H9 (cell line): ENCODE measurements at regions not wholly inside any gene's neighbourhood (a gene's known extent, or its start where the extent isn't known, plus 50 kb on each side); places are given as distances from the start of the nearest gene placed in this dataset.

Experiments used
- DNase-seq: peaks from one replicate; pipeline ENCODE4 v3.0.0-alpha.2; 2017
- H2AFZ ChIP-seq: one replicate; pipeline ENCODE4 v1.6.1; 2013; ENCODE audit warnings: mild to moderate bottlenecking, low read length, control low read depth, moderate library complexity
- H2AK5ac ChIP-seq: 2 replicates; pipeline ENCODE4 v1.6.1; 2013; ENCODE audit warnings: low read length, control low read depth, mixed read lengths; ENCODE audit not compliant: insufficient read length
- H2BK120ac ChIP-seq: one replicate; pipeline ENCODE4 v1.6.1; 2013; ENCODE audit warnings: low read depth, mild to moderate bottlenecking, low read length, control low read depth, inconsistent platforms; ENCODE audit not compliant: poor library complexity, severe bottlenecking
- H2BK12ac ChIP-seq: 2 replicates; pipeline ENCODE4 v1.6.1; 2013; ENCODE audit warnings: low read length, control low read depth, mixed read lengths, low read depth; ENCODE audit not compliant: insufficient read length
- H2BK15ac ChIP-seq: 2 replicates; pipeline ENCODE4 v1.6.1; 2013; ENCODE audit warnings: low read depth, low read length, control low read depth
- H2BK20ac ChIP-seq: one replicate; pipeline ENCODE4 v1.6.1; 2013; ENCODE audit warnings: low read depth, mild to moderate bottlenecking, low read length, control low read depth, inconsistent platforms; ENCODE audit not compliant: poor library complexity, severe bottlenecking
- H2BK5ac ChIP-seq: 2 replicates; pipeline ENCODE4 v1.6.1; 2013; ENCODE audit warnings: low read length, control low read depth, mixed read lengths; ENCODE audit not compliant: insufficient read length
- H3K14ac ChIP-seq: 2 replicates; pipeline ENCODE4 v1.6.1; 2013; ENCODE audit warnings: low read length, control low read depth; ENCODE audit not compliant: insufficient read depth
- H3K18ac ChIP-seq: 2 replicates; pipeline ENCODE4 v1.6.1; 2013; ENCODE audit warnings: low read depth, mild to moderate bottlenecking, mixed read lengths, low read length, control low read depth; ENCODE audit not compliant: insufficient read length
- H3K23ac ChIP-seq: 2 replicates; pipeline ENCODE4 v1.6.1; 2013; ENCODE audit warnings: low read length, control low read depth, mixed read lengths, low read depth; ENCODE audit not compliant: insufficient read length
- H3K23me2 ChIP-seq: 2 replicates; pipeline ENCODE4 v1.6.1; 2013; ENCODE audit warnings: low read depth, mild to moderate bottlenecking, mixed read lengths, low read length, control low read depth; ENCODE audit not compliant: insufficient read length, poor library complexity, severe bottlenecking
- H3K27ac ChIP-seq: 2 replicates; pipeline ENCODE4 v1.5.1; 2013; ENCODE audit warnings: low read length, control low read depth, mixed read lengths, low read depth; ENCODE audit not compliant: insufficient read length
- H3K27me3 ChIP-seq: 2 replicates; pipeline ENCODE4 v1.6.1; 2013; ENCODE audit warnings: low read length, control low read depth, inconsistent platforms; ENCODE audit not compliant: insufficient read depth
- H3K4ac ChIP-seq: 2 replicates; pipeline ENCODE4 v1.6.1; 2013; ENCODE audit warnings: low read depth, mild to moderate bottlenecking, control low read depth, inconsistent platforms, low read length, moderate library complexity
- H3K4me1 ChIP-seq: 2 replicates; pipeline ENCODE4 v1.6.1; 2013; ENCODE audit warnings: low read length, control low read depth, inconsistent platforms; ENCODE audit not compliant: insufficient read depth
- H3K4me2 ChIP-seq: 2 replicates; pipeline ENCODE4 v1.6.1; 2013; ENCODE audit warnings: low read length, control low read depth, mixed read lengths; ENCODE audit not compliant: insufficient read length, insufficient read depth
- H3K56ac ChIP-seq: 2 replicates; pipeline ENCODE4 v1.6.1; 2013; ENCODE audit warnings: low read depth, mild to moderate bottlenecking, mixed read lengths, low read length, control low read depth; ENCODE audit not compliant: insufficient read length
- H3K79me1 ChIP-seq: 2 replicates; pipeline ENCODE4 v1.6.1; 2013; ENCODE audit warnings: low read depth, mild to moderate bottlenecking, moderate library complexity, low read length, control low read depth, inconsistent platforms; ENCODE audit not compliant: insufficient read depth, poor library complexity, severe bottlenecking
- H3K79me2 ChIP-seq: 2 replicates; pipeline ENCODE4 v1.6.1; 2013; ENCODE audit warnings: low read length, control low read depth, inconsistent platforms; ENCODE audit not compliant: insufficient read depth
- H3K9ac ChIP-seq: 2 replicates; pipeline ENCODE4 v1.6.1; 2013; ENCODE audit warnings: low read length, control low read depth, mixed read lengths; ENCODE audit not compliant: insufficient read length; ENCODE audit errors: extremely low read depth
- H3K9me3 ChIP-seq: one replicate; pipeline ENCODE4 v1.6.1; 2013; ENCODE audit warnings: low read depth, low read length, inconsistent platforms; ENCODE audit not compliant: control insufficient read depth
- H3T11ph ChIP-seq: one replicate; pipeline ENCODE4 v1.6.1; 2013; ENCODE audit warnings: mild to moderate bottlenecking, low read length, control low read depth, inconsistent platforms
- H4K20me1 ChIP-seq: one replicate; pipeline ENCODE4 v1.6.1; 2013; ENCODE audit not compliant: control insufficient read depth, insufficient read length, insufficient read depth
- H4K5ac ChIP-seq: 2 replicates; pipeline ENCODE4 v1.6.1; 2013; ENCODE audit warnings: low read depth, mild to moderate bottlenecking, mixed read lengths, low read length, control low read depth; ENCODE audit not compliant: insufficient read length
- H4K8ac ChIP-seq: replicated peaks from 2 replicates; pipeline ENCODE4 v1.6.1; 2013; ENCODE audit warnings: low read length, control low read depth, mixed read lengths, low read depth; ENCODE audit not compliant: insufficient read length
- H4K91ac ChIP-seq: 2 replicates; pipeline ENCODE4 v1.6.1; 2013; ENCODE audit warnings: low read depth, mild to moderate bottlenecking, moderate library complexity, mixed read lengths, low read length, control low read depth; ENCODE audit not compliant: insufficient read length
- H3K27ac Mint-ChIP-seq, 3 experiments: 2 replicates in 2 of 3; 3 replicates in 1 of 3; pipeline ENCODE4 v1.8.0; 2020 to 2021; ENCODE audit warnings: mixed read lengths in 3 of 3, mild to moderate bottlenecking in 1 of 3, moderate library complexity in 1 of 3
- H3K27me3 Mint-ChIP-seq: 2 replicates; pipeline ENCODE4 v1.8.0; 2021; ENCODE audit warnings: low read depth, mild to moderate bottlenecking, moderate library complexity, mixed read lengths
- H3K36me3 Mint-ChIP-seq, 3 experiments: 2 replicates in 2 of 3; 3 replicates in 1 of 3; pipeline ENCODE4 v1.8.0; 2020 to 2021; ENCODE audit warnings: low read depth in 3 of 3, mixed read lengths in 3 of 3; ENCODE audit not compliant: insufficient read depth in 1 of 3
- H3K4me1 Mint-ChIP-seq, 2 experiments: 2 replicates each; pipeline ENCODE4 v1.8.0; 2020; ENCODE audit warnings: mixed read lengths in 2 of 2
- H3K4me3 Mint-ChIP-seq, 2 experiments: 2 replicates in 1 of 2; 3 replicates in 1 of 2; pipeline ENCODE4 v1.8.0; 2020 to 2021; ENCODE audit warnings: mild to moderate bottlenecking in 2 of 2, mixed read lengths in 2 of 2, moderate library complexity in 1 of 2
- H3K9me3 Mint-ChIP-seq, 2 experiments: 2 replicates in 1 of 2; 3 replicates in 1 of 2; pipeline ENCODE4 v1.8.0; 2020; ENCODE audit warnings: mild to moderate bottlenecking in 2 of 2, mixed read lengths in 2 of 2, moderate library complexity in 1 of 2
- CTCF ChIP-seq: fragments of 200-600 bp; sonication (generic); conservative IDR thresholded peaks from 3 replicates; pipeline ENCODE4 v1.8.0; 2021; ENCODE audit warnings: antibody characterized with exemption, mild to moderate bottlenecking
- WGBS: extraction: QIAGEN DNeasy Blood & Tissue Kit; methylation state at CpG from one replicate; pipeline ENCODE4 v1.1.7; 2013; ENCODE audit warnings: missing lambda C conversion rate, low lambda C conversion rate, mixed read lengths; ENCODE audit not compliant: insufficient read length; ENCODE audit errors: extremely low coverage; 5-methylcytosine and 5-hydroxymethylcytosine counted together

- TF ChIP-seq CTCF: no peak
- H2BK15ac ChIP-seq: no peak overlapping the region
- no peaks in the 10 kb centered on the region for H4K20me1 ChIP-seq
- no peak overlapping the region for H4K91ac ChIP-seq
- no peak for DNase-seq
- no peak overlapping the region for H2AFZ ChIP-seq
- no peak overlapping the region for H4K8ac ChIP-seq
- H2AK5ac ChIP-seq: no peak overlapping the region
- no peak overlapping the region for H3K56ac ChIP-seq
- no peak overlapping the region for H3K23ac ChIP-seq
- no peak overlapping the region for H2BK120ac ChIP-seq
- H4K5ac ChIP-seq: no peak overlapping the region
- no peak overlapping the region for H3K14ac ChIP-seq
- no peaks in the 10 kb centered on the region for H3K4me1 Mint-ChIP-seq
- H3K79me1 ChIP-seq: no peaks in the 10 kb centered on the region
- no peak overlapping the region for H2BK20ac ChIP-seq
- H2BK12ac ChIP-seq: no peak overlapping the region
- H3K4ac ChIP-seq: no peak overlapping the region
- H3K9ac ChIP-seq: no peak overlapping the region
- no peak overlapping the region for H3K27ac Mint-ChIP-seq
- no peaks in the 10 kb centered on the region for H3K4me1 ChIP-seq
- H3K79me2 ChIP-seq: no peaks in the 10 kb centered on the region
- no peaks in the 10 kb centered on the region; a peak in 1 of 7 replicates for H3K36me3 Mint-ChIP-seq
- no peaks in the 10 kb centered on the region for H3K27me3 Mint-ChIP-seq
- H3K23me2 ChIP-seq: no peaks in the 10 kb centered on the region
- H3T11ph ChIP-seq: no peak overlapping the region
- no peaks in the 10 kb centered on the region for H3K27me3 ChIP-seq
- no CpG with 5 or more reads among the region's 2 CpGs for WGBS
- no peak overlapping the region for H2BK5ac ChIP-seq
- H3K4me2 ChIP-seq: no peak overlapping the region
- H3K27ac ChIP-seq: no peak overlapping the region
- H3K4me3 Mint-ChIP-seq: no peak overlapping the region
- H3K18ac ChIP-seq: no peak overlapping the region
- H3K9me3 ChIP-seq: no peaks in the 10 kb centered on the region
- H3K9me3 Mint-ChIP-seq: no peaks in the 10 kb centered on the region
Measured at GRCh38 chr4:175103403-175103802, 185.2 kb downstream of the ADAM29 start.
